ENCODE measurements at regions not wholly inside any gene's neighbourhood (a gene's known extent, or its start where the extent isn't known, plus 50 kb on each side); places are given as distances from the start of the nearest gene placed in this dataset.
"Not testable (repeated sequence)": the region's sequence is repeated elsewhere in the genome, so short reads cannot be mapped to it uniquely, and the experiment has no call there.

- DNase-seq, result no peak
Measured at GRCh38 chr7:16318989-16319915, 102.1 kb downstream of the CRPPA start.

- no peak for DNase-seq
Measured at GRCh38 chr7:16318463-16318862, 102.9 kb downstream of the CRPPA start.

GRCh38 chr7:16317406-16317805 lies 103.9 kb downstream of the CRPPA start:
- DNase-seq, result no peak

- no peak for DNase-seq
Measured at GRCh38 chr7:16315280-16315679, 106.1 kb downstream of the CRPPA start.

- no peak for DNase-seq
Measured at GRCh38 chr7:16309129-16309528, 112.2 kb downstream of the CRPPA start.

- no peak for DNase-seq
Measured at GRCh38 chr7:16301291-16301690, 120.0 kb downstream of the CRPPA start.

GRCh38 chr7:16300361-16300895 lies 120.9 kb downstream of the CRPPA start:
- DNase-seq, result no peak

GRCh38 chr7:16299853-16300252 lies 121.5 kb downstream of the CRPPA start:
- DNase-seq, result no peak

- no peak for DNase-seq
Measured at GRCh38 chr7:16298221-16298620, 123.1 kb downstream of the CRPPA start.

- DNase-seq, result no peak
Measured at GRCh38 chr7:16295558-16295957, 125.8 kb downstream of the CRPPA start.

GRCh38 chr7:16293669-16294425 lies 127.5 kb downstream of the CRPPA start:
- DNase-seq, result no peak

GRCh38 chr7:16284581-16284980 lies 136.8 kb downstream of the CRPPA start:
- DNase-seq, result no peak

GRCh38 chr7:16278167-16278787 lies 143.1 kb downstream of the CRPPA start:
- no peak for DNase-seq

- DNase-seq, result no peak
Measured at GRCh38 chr7:16271990-16272665, 149.2 kb downstream of the CRPPA start.

- DNase-seq, result no peak
Measured at GRCh38 chr7:16271355-16271915, 149.9 kb downstream of the CRPPA start.

- no peak for DNase-seq
Measured at GRCh38 chr7:16270844-16271243, 150.5 kb downstream of the CRPPA start.

- peak; percentile 15 for DNase-seq
Measured at GRCh38 chr7:16268821-16269768, 152.2 kb downstream of the CRPPA start.

GRCh38 chr7:16267953-16268820 lies 153.2 kb downstream of the CRPPA start:
- no peak for DNase-seq

- DNase-seq, result no peak
Measured at GRCh38 chr7:16266877-16267276, 154.5 kb downstream of the CRPPA start.

- not testable (repeated sequence) for DNase-seq
Measured at GRCh38 chr7:16266470-16266869, 154.9 kb downstream of the CRPPA start.
